Spinal cord (tissue), 8 donors: ENCODE measurements at regions not wholly inside any gene's neighbourhood (a gene's known extent, or its start where the extent isn't known, plus 50 kb on each side); places are given as distances from the start of the nearest gene placed in this dataset.

Experiments
- DNase-seq, 6 donors: peaks; one replicate each; pipeline versions ENCODE4 v3.0.0 to v3.0.0-alpha.2; 2013 to 2015; ENCODE audit warnings: low spot score in 6 of 6, low read depth in 4 of 6
- H3K27ac ChIP-seq: one replicate; pipeline ENCODE4 v1.5.1; 2013; ENCODE audit warnings: low read depth, low read length, control low read depth
- H3K27me3 ChIP-seq: one replicate; pipeline ENCODE4 v1.6.1; 2013; ENCODE audit warnings: low read length; ENCODE audit not compliant: control insufficient read depth, insufficient read depth
- H3K36me3 ChIP-seq: one replicate; pipeline ENCODE4 v1.6.1; 2013; ENCODE audit warnings: low read length; ENCODE audit not compliant: control insufficient read depth, insufficient read depth
- H3K4me1 ChIP-seq: one replicate; pipeline ENCODE4 v1.6.1; 2013; ENCODE audit warnings: low read length; ENCODE audit not compliant: control insufficient read depth, insufficient read depth
- H3K4me3 ChIP-seq: one replicate; pipeline ENCODE4 v1.5.1; 2013; ENCODE audit warnings: low read depth, low read length, control low read depth
- H3K9me3 ChIP-seq: one replicate; pipeline ENCODE4 v1.6.1; 2013; ENCODE audit warnings: low read length; ENCODE audit not compliant: control insufficient read depth, insufficient read depth

DNA sequence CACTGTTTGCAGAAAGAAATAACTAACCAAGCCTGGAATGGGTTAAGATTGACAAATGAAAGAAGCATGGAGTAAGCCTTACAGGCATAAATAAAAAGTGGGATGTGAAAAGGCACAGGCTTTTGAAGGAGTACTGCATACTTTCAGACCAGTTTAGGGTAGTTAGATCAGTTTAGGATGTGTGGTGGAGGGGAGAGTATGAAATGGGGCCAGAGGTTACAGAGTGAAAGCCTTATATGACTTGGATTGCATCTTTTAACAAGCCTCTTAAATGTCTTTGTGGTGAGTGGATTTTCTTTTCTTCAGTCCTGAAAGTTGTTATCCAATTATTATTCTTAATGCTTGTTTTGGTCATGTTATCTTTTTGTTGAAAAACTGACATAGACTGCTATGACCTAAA lies 52.2 kb upstream of the TRHDE start:
- no peaks in the 10 kb centered on the region for H3K4me1 ChIP-seq
- DNase-seq = no peak

More for the DNA sequence above, 52.2 kb upstream of the TRHDE start:
- H3K36me3 ChIP-seq = no peaks in the 10 kb centered on the region
- H3K27me3 ChIP-seq = no peaks in the 10 kb centered on the region
- H3K4me3 ChIP-seq = no peak overlapping the region
- no peak overlapping the region for H3K27ac ChIP-seq
- no peaks in the 10 kb centered on the region for H3K9me3 ChIP-seq
